IMR-90 (cell line): ENCODE measurements at regions not wholly inside any gene's neighbourhood (a gene's known extent, or its start where the extent isn't known, plus 50 kb on each side); places are given as distances from the start of the nearest gene placed in this dataset.

Experiments used
- CEBPB ChIP-seq: IDR thresholded peaks from 2 replicates; pipeline ENCODE4 v1.6.1; 2012; ENCODE audit warnings: low read depth, low read length, improper control_type of control experiment
- CTCF ChIP-seq: conservative IDR thresholded peaks from 2 replicates; pipeline ENCODE4 v1.5.1; 2012; ENCODE audit warnings: mild to moderate bottlenecking, low read depth, low read length, improper control_type of control experiment
- FOS ChIP-seq: fragments of 150-350 bp; IDR thresholded peaks from 2 replicates; pipeline ENCODE4 v1.6.1; 2016; ENCODE audit warnings: low read depth, low read length
- MAFK ChIP-seq: IDR thresholded peaks from 2 replicates; pipeline ENCODE4 v1.6.1; 2012; ENCODE audit warnings: low read depth, low read length, improper control_type of control experiment
- MAZ ChIP-seq: IDR thresholded peaks from 2 replicates; pipeline ENCODE4 v1.6.1; 2012; ENCODE audit warnings: low read depth, mild to moderate bottlenecking, low read length, improper control_type of control experiment, moderate library complexity, borderline replicate concordance
- MXI1 ChIP-seq: IDR thresholded peaks from 2 replicates; pipeline ENCODE4 v1.6.1; 2012; ENCODE audit warnings: low read depth, mild to moderate bottlenecking, low read length, moderate library complexity, borderline replicate concordance
- POLR2A ChIP-seq: IDR thresholded peaks from 2 replicates; pipeline ENCODE4 v1.6.1; 2012; ENCODE audit warnings: mild to moderate bottlenecking, low read depth, low read length
- RAD21 ChIP-seq: IDR thresholded peaks from 2 replicates; pipeline ENCODE4 v1.6.1; 2012; ENCODE audit warnings: low read length, improper control_type of control experiment
- RCOR1 ChIP-seq: IDR thresholded peaks from 2 replicates; pipeline ENCODE4 v1.6.1; 2012; ENCODE audit warnings: mild to moderate bottlenecking, low read length, improper control_type of control experiment; ENCODE audit not compliant: insufficient replicate concordance
- RFX5 ChIP-seq: IDR thresholded peaks from 2 replicates; pipeline ENCODE4 v1.8.0; 2012; ENCODE audit warnings: low read depth, mild to moderate bottlenecking, low read length, moderate library complexity
- SMC3 ChIP-seq: fragments of 150-350 bp; IDR thresholded peaks from 2 replicates; pipeline ENCODE4 v1.6.1; 2016; ENCODE audit warnings: low read depth, mild to moderate bottlenecking, antibody characterized with exemption, low read length, moderate library complexity
- USF2 ChIP-seq: fragments of 150-350 bp; IDR thresholded peaks from 2 replicates; pipeline ENCODE4 v1.6.1; 2017; ENCODE audit warnings: mild to moderate bottlenecking, antibody characterized with exemption, low read length, low read depth

- TF ChIP-seq CTCF (no peak), POLR2A (no peak), RFX5 (no peak), MAZ (no peak), RAD21 (no peak), SMC3 (no peak), USF2 (no peak), MAFK (no peak), FOS (no peak), CEBPB (no peak), MXI1 (no peak), RCOR1 (no peak)
These were observed 426.4 kb downstream of the TUSC7 start for GRCh38 chr3:117136003-117136402.
